ENCODE measurements at regions not wholly inside any gene's neighbourhood (a gene's known extent, or its start where the extent isn't known, plus 50 kb on each side); places are given as distances from the start of the nearest gene placed in this dataset.
A peak's percentile ranks its signal among the peaks of the same experiment; 100 is the strongest.

DNA sequence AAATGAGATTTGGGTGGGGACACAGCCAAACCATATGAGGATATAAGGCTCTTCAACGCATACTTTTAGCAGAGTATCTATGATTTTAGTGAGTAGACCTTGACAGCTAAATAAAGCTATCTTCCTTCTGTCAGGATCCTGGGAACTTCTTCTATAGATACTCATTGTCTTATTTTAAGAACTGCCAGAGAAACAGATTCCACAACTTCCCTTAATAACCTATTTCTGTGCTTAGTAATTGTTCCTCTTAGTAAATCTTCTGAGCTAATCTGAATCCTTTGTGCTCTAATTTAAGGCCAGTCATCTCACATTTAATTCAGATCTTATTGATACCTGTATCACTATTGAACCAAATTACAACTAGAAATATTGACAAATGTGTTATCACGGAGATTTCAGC lies 64.0 kb upstream of the CEP85L start:
- TF ChIP-seq, protein P1, sequence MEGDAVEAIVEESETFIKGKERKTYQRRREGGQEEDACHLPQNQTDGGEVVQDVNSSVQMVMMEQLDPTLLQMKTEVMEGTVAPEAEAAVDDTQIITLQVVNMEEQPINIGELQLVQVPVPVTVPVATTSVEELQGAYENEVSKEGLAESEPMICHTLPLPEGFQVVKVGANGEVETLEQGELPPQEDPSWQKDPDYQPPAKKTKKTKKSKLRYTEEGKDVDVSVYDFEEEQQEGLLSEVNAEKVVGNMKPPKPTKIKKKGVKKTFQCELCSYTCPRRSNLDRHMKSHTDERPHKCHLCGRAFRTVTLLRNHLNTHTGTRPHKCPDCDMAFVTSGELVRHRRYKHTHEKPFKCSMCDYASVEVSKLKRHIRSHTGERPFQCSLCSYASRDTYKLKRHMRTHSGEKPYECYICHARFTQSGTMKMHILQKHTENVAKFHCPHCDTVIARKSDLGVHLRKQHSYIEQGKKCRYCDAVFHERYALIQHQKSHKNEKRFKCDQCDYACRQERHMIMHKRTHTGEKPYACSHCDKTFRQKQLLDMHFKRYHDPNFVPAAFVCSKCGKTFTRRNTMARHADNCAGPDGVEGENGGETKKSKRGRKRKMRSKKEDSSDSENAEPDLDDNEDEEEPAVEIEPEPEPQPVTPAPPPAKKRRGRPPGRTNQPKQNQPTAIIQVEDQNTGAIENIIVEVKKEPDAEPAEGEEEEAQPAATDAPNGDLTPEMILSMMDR (IDR thresholded peaks at IDR 0.05; ENCODE audit: insufficient read depth, low read depth, low read length, missing control alignments): no peak
- H3K4me3 ChIP-seq (ENCODE audit: low read depth, low read length): no peak overlapping the region

GRCh38 chr6:118714756-118715155 lies 63.4 kb upstream of the CEP85L start:
- no peak for DNase-seq (ENCODE audit: low read depth)
- TF ChIP-seq, protein P1 (IDR thresholded peaks at IDR 0.05; ENCODE audit: insufficient read depth, low read depth, low read length, missing control alignments): no peak
- no peak overlapping the region for H3K4me3 ChIP-seq (ENCODE audit: low read depth, low read length)

More for the DNA sequence above, 64.0 kb upstream of the CEP85L start:
- no peak for DNase-seq (ENCODE audit: low read depth)

GRCh38 chr6:118712969-118713368 lies 61.6 kb upstream of the CEP85L start:
- no peak overlapping the region for H3K4me3 ChIP-seq (ENCODE audit: low read depth, low read length)
- TF ChIP-seq, protein P1 (IDR thresholded peaks at IDR 0.05; ENCODE audit: insufficient read depth, low read depth, low read length, missing control alignments): no peak
- no peak for DNase-seq (ENCODE audit: low read depth)

DNA sequence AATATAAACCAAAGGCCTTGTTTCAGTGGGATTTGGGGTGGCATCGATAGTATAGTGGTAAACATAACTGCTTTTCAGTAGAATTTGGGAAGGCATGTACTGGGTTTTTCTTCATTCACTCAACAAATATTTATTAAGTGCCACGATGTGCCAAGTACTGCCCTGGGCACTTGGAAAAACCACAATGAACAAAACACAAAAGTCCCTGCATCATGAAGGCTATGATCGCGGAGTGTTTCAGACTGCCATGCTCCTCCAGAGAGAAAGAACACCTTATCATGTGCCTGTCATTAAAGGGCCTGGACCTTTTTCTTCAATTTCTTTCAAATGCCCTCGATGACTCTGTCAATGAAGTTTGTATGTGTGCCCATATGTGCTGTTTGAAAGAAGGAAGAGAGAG lies 59.2 kb upstream of the CEP85L start:
- no peak overlapping the region for H3K4me3 ChIP-seq (ENCODE audit: low read depth, low read length)
- TF ChIP-seq, protein P1 (IDR thresholded peaks at IDR 0.05; ENCODE audit: insufficient read depth, low read depth, low read length, missing control alignments): no peak
- DNase-seq (ENCODE audit: low read depth): no peak

GRCh38 chr6:118709859-118710350 lies 58.5 kb upstream of the CEP85L start:
- peak overlapping the region; percentile 94 for H3K4me3 ChIP-seq (ENCODE audit: low read depth, low read length)
- TF ChIP-seq, protein P1 (IDR thresholded peaks at IDR 0.05; ENCODE audit: insufficient read depth, low read depth, low read length, missing control alignments): no peak
- peak; percentile 92 for DNase-seq (ENCODE audit: low read depth)

DNA sequence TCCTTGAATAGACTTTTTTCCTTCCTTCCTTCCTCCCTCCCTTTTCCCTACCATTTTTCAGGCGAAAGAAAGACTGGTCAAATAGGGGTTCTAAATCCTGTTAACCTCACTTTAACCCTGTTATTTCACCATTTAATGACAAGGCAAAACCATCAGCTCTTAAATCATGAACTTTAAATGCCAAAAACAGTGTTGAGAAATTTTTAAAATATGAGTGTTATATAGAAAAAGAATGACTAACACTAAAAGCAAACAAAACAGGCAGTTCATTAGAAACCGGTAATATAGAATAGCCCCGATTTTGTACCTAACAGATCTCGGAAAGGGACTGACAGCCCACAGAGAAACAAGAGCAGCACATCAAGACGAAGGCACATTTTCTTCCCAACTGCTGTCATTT lies 57.4 kb upstream of the CEP85L start:
- DNase-seq (ENCODE audit: low read depth): no peak
- peak overlapping the region; percentile 94 for H3K4me3 ChIP-seq (ENCODE audit: low read depth, low read length)
- TF ChIP-seq, protein P1 (IDR thresholded peaks at IDR 0.05; ENCODE audit: insufficient read depth, low read depth, low read length, missing control alignments): no peak

- peak overlapping the region; percentile 94 for H3K4me3 ChIP-seq (ENCODE audit: low read depth, low read length)
- TF ChIP-seq, protein P1 (IDR thresholded peaks at IDR 0.05; ENCODE audit: insufficient read depth, low read depth, low read length, missing control alignments): no peak
- no peak for DNase-seq (ENCODE audit: low read depth)
Observed at GRCh38 chr6:118708055-118708454, 56.7 kb upstream of the CEP85L start.
